ENCODE measurements at regions not wholly inside any gene's neighbourhood (a gene's known extent, or its start where the extent isn't known, plus 50 kb on each side); places are given as distances from the start of the nearest gene placed in this dataset.

DNA sequence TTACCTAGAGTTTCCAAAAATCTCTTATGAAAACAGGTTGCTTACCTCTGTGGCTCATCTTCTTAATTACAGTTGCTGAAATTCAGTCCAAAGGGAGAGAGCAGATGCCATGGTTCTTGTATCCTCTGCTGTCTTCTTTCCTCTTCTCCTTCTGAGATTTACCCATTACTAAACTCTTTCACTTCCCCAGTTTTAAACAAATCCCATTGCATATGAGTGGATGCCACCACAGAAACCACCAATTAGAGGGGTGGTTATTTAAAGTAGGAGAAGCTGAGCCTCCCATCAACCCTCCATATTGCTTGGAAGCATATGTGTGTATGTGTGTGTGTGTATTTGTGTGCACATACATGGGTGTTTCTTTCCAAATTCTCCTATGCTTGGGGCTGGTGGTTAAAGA, 128.5 kb upstream of the KCNK1 start:
- TF ChIP-seq, protein P1, sequence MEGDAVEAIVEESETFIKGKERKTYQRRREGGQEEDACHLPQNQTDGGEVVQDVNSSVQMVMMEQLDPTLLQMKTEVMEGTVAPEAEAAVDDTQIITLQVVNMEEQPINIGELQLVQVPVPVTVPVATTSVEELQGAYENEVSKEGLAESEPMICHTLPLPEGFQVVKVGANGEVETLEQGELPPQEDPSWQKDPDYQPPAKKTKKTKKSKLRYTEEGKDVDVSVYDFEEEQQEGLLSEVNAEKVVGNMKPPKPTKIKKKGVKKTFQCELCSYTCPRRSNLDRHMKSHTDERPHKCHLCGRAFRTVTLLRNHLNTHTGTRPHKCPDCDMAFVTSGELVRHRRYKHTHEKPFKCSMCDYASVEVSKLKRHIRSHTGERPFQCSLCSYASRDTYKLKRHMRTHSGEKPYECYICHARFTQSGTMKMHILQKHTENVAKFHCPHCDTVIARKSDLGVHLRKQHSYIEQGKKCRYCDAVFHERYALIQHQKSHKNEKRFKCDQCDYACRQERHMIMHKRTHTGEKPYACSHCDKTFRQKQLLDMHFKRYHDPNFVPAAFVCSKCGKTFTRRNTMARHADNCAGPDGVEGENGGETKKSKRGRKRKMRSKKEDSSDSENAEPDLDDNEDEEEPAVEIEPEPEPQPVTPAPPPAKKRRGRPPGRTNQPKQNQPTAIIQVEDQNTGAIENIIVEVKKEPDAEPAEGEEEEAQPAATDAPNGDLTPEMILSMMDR (IDR thresholded peaks at IDR 0.05): no peak
- DNase-seq: no peak
- Histone ChIP-seq H3K4me1 (no peaks in the 10 kb centered on the region), H3K27ac (no peak overlapping the region), H3K4me3 (no peak overlapping the region), H3K9me3 (no peaks in the 10 kb centered on the region), H3K27me3 (no peaks in the 10 kb centered on the region), H3K36me3 (no peaks in the 10 kb centered on the region)
- intact Hi-C loops (cut with DNase I; ENCODE audit: low total_unique reads): no loop called here

DNA sequence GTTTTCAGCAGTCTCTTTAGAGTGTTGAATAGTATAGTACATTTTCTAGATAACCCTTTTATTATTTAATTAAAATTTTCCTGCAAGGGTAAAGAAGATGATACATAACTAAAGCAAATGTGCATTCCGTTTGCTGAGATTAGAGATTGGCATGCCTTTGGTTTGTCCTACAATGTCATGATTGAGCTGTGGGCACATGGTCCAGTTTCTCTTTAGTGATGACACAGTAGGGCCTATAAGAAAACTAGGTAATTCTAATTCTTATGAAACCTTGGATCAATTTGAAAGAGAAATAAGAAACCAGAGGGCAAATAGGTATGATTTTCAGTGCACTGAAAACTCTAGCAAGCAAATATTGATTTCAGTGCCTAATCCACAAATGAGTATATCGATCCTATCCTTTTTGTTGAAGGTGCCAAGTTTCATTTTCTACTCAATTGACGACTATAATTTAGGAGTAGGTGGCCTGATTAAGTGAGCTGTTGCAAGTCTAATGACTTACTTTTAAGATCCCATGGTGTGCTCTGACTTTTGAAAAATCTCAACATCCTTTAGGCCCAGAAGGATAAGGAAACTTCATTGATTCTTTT, 128.0 kb upstream of the KCNK1 start:
- no peak for DNase-seq
- Histone ChIP-seq H3K27ac (no peak overlapping the region), H3K27me3 (no peaks in the 10 kb centered on the region), H3K4me3 (no peak overlapping the region), H3K36me3 (no peaks in the 10 kb centered on the region), H3K4me1 (no peaks in the 10 kb centered on the region), H3K9me3 (no peaks in the 10 kb centered on the region)
- intact Hi-C loops (cut with DNase I; ENCODE audit: low total_unique reads): no loop called here
- TF ChIP-seq, protein P1 (IDR thresholded peaks at IDR 0.05): no peak

DNA sequence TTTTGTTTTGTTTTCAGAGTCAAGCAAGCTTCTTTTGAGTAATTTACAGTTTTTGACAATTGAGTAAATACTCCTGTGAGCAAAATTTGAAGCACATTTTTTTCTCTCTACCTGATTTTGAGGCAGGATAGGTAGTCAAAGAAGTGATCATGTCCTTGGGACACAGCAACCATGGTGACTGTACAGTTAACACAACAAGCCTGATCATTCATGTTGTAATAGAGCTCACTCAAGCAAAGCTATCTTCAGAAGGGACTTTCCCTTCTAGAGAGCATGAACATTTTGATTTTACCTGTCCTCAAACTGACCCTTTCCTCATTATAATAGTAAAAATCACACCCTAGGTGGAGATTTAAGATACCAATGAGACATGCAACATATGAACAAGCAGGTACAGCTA, 126.5 kb upstream of the KCNK1 start:
- H3K27ac ChIP-seq: no peak overlapping the region
- no peaks in the 10 kb centered on the region for H3K27me3 ChIP-seq
- TF ChIP-seq, protein P1 (IDR thresholded peaks at IDR 0.05): no peak
- no peak for DNase-seq
- no peaks in the 10 kb centered on the region for H3K36me3 ChIP-seq
- H3K9me3 ChIP-seq: no peaks in the 10 kb centered on the region
- intact Hi-C loops (cut with DNase I; ENCODE audit: low total_unique reads): no loop called here
- H3K4me1 ChIP-seq: no peaks in the 10 kb centered on the region
- no peak overlapping the region for H3K4me3 ChIP-seq

DNA sequence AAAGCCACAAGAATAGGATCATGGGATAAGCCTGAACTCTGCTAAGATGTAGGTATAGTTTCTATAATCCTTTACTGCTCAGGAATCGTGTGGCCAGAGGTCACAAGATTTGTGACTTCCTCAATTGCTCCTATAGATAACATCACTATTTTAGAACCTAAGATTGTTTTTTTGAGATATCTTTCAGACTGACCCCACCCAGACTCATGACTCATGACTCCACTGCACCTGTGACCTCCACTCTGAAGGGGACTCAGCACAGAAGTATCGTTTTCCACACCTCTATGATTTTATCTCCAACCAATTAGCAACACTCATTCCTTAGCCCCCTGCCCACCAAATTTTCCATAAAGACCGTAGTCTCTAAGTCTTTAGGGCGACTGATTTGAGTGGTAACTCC, 124.5 kb upstream of the KCNK1 start:
- DNase-seq: no peak
- TF ChIP-seq, protein P1 (IDR thresholded peaks at IDR 0.05): no peak
- Histone ChIP-seq H3K9me3 (no peaks in the 10 kb centered on the region), H3K4me1 (no peaks in the 10 kb centered on the region), H3K27me3 (no peaks in the 10 kb centered on the region), H3K27ac (no peak overlapping the region), H3K36me3 (no peaks in the 10 kb centered on the region), H3K4me3 (no peak overlapping the region)
- intact Hi-C loops (cut with DNase I; ENCODE audit: low total_unique reads): no loop called here

DNA sequence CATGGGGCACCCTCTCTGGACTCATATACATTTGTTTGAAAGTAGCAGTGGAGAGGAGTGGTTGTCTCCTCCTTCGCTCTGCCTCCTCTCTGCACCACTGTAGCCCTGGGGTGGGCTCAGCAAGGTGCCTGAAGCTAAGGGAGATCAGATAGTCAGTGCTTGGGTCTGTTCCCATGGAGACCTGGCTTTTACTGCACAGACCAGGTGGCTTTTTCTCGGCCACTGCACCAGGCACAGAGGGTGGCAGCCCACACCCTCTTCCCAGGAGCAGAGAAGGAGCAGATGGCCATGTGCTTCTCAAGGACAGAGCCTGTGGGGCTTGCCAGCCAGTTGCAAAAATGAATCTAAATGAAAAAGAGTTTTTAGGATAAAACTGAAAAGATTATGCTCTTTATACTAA, 123.4 kb upstream of the KCNK1 start:
- Histone ChIP-seq H3K4me1 (no peaks in the 10 kb centered on the region), H3K27me3 (no peaks in the 10 kb centered on the region), H3K4me3 (no peak overlapping the region), H3K36me3 (no peaks in the 10 kb centered on the region), H3K9me3 (no peaks in the 10 kb centered on the region), H3K27ac (no peak overlapping the region)
- no peak for DNase-seq
- intact Hi-C loops (cut with DNase I; ENCODE audit: low total_unique reads): no loop called here
- TF ChIP-seq, protein P1 (IDR thresholded peaks at IDR 0.05): no peak
